ENCODE measurements at regions not wholly inside any gene's neighbourhood (a gene's known extent, or its start where the extent isn't known, plus 50 kb on each side); places are given as distances from the start of the nearest gene placed in this dataset.

DNA sequence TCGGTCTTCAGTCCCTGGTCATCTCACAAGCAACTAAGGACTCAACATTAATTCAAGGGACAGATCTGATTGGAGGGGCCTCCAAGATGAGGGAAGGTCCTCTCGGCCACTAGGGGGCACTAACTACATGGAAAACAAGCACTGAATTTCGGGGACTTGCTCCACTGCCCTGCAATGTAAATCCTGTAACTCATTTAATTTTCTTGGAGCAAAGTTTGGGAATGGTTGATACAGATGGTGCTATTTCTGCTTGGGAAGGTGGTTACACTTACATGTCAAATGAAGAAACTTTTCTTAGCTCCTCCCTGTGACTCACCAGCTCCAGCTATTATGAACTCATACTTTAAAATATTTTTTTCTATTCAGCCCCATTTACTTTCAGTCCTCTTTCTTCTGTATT lies 97.4 kb upstream of the KCNJ15 start:
- peak; percentile 31 for DNase-seq

DNA sequence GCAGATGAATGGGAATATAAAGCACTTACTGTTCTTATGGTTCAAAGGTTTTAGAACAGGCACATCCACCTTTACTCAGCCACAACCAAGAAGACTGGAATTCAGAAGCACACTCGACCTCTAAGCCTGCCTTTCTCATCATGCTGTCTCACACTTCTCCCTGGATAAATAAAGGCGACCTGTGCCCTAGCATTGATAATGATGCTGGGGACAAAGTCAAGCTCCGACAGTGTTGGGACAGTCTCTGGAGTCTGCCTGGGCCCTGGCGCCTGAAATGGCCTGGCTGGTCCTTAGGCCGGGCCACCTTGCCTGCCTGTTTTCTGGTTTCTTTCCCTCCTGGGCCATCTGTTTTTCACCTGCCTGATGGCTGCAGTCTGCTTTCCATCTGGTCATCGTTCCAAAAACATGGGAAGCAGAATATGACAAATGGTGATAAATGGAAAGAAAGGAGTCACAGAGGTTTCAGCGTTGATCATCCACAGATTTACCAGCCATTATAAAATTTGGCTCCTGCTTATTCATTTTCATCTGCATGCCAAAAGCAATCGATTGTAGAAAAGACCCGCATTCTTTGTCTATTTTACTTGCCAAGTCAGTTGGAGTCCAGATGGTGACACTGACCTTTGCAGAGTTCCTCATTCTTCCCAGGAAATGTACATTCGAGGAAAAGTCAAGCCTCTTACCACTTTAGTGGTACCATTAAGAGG lies 91.2 kb upstream of the KCNJ15 start:
- no peak for DNase-seq

DNA sequence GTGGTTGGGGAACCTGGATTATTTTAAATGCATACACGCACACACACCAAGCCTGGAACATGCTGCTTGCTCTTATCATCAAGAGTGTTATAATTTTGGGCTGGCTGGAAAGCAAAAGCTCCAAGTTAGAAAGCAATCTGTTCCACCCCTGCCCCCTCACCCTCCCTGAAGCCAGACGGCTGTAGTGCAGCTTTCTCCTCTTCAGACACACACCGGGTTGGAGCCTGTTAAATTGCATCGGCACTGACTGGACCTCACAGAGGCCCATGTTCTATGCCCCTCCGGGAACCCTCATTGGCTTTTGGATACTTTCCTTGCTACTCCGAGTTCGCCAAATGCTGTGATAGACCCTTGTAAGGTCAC lies 90.6 kb upstream of the KCNJ15 start:
- no peak for DNase-seq

DNA sequence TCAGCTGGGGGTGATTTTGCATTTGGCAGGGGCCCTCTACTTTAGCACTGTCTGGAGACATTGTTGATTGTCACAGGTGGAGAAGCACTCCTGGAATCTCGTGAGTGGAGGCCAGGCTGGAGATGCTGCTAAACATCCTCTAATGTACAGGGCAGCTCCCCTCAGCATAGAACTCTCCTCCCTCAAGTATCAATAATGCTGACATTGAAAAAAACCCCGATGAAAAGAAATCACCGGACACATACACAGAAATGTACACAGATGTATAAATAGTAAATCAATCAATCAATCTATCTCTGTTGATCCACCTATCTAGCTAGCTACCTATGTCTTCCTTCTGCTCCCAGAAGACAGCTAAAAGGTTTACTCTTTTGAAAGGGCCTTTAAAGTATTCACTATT lies 89.4 kb upstream of the KCNJ15 start:
- DNase-seq, result no peak

DNA sequence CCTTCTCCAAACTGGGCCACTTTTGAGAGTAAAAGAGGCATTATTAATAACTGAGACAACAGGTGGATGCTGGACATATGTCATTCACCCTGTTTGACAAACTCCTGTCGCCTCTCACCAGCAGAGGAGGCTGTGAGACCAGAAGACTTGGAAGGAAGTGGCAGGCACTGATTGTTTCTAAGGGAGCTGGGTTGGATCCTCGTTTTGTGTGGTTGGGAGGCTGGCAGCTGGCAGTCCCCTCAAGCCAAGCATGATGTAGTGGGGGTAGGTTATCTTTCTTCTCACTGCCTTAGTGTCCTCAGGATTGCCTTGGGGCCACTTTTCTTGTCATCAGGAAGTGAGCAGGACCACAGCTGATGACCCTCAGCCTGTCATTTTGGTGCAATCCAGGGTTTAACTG lies 86.5 kb upstream of the KCNJ15 start:
- peak; percentile 18 for DNase-seq

DNA sequence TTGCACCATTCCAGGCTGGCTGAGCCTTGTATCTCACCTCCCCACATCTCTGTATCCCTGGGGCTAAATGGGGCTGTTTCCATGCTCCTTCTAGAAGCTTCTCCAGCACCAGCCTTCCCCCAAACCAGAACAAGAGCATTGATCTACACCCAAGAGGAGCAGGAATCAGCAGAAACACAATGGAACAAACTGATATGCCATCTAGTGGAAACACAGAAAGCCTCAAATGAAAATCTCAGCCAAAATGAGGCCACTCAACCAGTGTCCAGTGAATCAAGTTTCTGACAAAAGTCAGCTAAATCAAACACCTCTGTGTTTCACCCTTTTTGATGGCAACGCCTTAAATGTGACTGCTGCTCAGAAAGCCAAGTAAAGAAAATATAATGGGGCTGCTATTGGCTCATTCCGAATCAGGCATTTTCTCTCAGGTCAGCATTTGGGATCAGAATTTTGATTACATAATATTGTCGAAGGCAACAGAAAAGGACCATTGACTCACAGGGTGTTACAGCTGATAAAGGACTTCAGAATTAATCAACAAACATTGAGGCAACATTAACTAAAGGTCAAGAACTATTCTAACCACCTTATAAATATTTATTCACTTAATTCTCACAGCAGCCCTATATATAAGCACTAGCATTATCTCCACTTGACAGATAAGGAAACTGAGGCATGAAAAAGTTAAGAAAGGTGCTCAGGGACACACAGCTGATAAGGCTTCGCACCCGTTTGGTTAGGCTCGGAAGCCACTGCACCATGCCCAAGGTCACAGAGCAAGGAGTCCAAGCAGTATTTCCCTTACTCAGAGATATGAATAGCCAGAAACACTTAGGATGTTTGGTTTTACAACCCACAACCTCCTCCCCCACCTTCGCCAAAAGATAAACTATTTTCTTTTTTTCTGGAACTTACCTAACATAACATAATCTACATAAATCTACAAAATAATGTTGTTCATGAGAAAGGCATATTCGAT lies 85.8 kb upstream of the KCNJ15 start:
- DNase-seq, result no peak

DNA sequence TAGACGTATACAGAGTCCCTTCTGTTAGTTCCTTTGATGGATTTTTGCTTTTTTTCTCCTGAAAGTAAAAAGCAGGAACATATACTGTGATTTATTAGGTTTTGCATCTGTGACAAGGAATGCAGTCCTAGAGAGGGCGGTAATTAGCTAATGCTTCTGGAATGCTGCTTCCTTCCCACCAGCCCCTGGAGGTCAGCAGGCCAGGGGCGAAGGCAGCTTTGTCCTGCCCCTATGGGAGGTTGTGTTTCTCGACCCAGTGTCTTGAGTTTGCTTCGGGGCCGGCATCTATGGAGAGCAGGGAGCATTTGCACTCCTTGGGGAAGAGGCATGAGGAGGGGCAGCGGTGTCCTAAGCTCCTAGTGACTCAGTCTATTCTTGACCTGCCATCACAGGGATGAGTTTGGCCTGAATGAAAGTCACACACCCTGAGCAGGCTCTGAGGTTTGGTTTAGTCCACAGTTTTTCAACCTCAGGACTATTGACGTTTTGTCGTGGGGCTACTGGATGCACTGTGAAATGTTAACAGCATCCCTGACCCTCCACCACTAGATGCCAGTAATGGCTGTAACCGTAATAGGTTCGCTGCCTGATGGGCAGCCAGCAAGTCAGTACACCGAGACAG lies 85.0 kb upstream of the KCNJ15 start:
- no peak for DNase-seq

DNA sequence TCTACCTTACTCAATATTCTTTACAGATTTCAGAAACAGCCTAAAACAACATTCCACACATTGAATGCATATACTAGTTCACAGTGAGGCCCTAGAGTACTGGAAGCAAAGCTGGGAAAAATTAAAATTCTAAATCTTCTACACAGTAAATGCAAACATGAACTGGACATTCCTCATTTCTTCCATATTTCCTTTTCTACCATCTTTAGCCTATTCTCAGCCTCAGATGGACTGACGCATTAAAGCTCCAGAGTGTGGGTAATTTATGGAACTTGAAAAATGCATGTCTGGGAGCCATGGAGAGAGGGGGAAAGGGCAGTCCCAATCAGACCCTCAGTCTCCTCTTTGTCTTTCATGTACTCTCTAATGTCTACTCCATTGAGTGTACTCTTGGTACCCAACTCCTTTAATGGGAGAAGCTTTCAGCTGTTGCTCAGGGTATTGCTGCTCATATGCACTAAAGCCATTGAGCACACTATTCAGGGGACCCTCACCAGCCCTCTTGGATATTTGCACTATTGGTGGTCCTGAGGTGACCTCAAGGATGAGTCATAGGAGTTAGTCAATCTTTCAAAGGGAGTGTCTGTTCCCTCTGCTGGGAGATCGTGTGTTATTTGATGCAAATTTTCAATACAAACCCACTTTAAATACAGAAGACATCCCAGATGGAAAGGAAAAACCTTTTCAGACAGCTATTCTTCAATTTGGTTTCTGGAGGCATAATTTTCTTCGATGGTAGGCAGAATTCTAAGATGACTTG lies 83.3 kb upstream of the KCNJ15 start:
- DNase-seq, result no peak

DNA sequence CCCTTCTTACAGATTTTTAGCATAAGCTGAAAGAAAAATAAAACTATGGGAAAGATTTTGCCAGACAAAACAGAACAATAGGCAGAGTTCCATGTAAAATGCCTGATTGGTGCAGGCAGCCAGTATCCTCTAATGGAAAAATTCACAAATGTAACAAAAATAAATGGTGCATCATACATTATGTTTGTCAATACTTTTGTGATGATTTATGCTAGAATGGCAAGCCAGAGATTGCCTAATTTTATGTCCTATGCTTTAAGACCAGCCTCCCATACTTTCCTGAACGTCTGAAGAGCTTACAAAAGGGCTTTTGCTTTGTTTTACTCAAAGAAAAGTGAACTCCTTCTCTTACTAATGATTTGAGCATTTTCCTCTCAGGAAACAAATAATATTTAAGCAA lies 81.5 kb upstream of the KCNJ15 start:
- no peak for DNase-seq

DNA sequence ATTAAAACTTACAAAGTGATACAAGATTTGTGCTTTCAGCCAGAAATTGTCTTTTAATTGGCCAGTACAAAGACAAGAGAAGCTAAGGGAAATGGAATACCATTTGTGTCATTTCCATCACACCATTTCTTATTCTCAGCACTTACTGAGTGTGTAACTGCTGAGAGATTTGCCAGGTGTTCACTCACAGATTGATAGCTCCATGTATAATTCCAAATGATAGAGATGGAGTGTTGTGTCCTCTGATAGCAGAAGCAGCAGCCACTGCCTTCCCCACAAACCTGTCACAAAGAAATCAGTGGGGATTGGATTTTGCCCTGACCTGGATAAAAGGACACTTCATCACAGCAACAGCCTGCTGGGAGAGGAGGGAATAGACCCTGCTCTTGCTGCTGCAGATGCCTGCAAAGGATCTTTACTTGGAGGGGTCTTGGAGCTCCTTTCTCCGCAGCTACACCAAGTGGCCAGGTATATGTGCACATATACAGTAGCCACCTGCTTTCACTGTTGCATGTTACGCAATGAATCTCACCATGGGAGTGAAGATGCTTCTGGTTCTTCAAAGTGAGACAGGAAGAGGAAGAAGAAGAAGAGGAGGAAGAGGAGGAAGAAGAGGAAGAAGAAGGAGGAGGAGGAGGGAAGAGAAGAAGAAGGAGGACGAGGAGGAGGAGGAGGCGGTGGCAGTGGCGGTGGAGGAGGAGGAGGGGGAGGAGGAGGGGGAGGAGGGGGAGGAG lies 78.7 kb upstream of the KCNJ15 start:
- no peak for DNase-seq

DNA sequence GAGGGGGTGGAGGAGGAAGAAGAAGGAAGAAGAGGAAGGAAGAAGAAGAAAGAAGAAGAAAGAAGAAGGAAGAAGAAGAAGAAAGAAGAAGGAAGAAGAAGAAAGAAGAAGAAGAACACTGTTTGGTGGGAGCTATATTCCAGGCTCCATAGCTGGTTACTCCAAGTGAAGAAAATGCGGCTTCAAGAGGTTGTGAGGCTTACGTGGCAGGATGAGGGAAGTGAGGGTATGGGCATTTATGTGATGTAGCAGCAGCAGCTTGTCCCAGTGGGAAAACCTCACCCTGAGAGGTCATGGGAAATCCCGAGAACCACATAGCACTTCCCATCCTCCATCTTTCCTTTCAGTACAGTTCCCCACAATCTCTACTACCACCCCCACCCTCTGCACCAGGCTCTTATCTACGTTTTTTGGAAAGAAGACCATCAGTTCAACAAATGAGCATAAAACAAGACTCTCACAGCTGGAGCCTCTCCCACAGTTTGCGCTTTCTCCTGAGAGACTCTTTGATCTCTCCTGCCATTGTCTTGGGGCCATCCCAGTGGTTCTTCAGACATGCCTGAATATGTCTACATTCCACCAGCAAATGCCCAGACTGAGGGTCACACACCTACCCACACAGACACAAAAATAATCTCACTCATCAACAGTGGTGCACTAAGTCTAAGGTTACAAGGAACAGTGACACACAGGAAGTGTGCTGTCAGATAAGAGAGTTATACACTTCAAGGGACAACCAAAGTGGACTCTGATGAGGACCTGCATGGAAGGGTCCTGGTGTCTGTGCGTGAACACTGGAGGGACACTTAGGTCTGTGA lies 77.9 kb upstream of the KCNJ15 start:
- no peak for DNase-seq

DNA sequence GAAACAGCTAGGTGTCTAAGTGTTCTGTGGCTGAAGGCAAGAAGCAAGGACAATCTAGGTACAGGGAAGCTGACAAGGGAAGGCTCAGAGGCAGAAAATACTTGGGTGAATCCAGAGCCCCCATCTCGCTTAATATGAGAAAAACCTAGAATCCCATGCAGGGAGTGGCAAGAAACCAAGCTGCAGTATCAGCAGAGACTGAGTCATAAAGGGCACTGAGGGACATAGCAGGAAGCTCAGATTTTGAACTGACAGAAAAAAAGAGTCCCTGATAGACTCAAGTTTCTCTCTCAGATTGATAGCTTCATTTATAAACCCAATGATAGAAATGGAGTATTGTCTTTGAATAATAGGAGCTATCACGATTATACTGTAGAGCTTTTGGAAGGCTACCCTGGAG lies 77.3 kb upstream of the KCNJ15 start:
- DNase-seq, result no peak

DNA sequence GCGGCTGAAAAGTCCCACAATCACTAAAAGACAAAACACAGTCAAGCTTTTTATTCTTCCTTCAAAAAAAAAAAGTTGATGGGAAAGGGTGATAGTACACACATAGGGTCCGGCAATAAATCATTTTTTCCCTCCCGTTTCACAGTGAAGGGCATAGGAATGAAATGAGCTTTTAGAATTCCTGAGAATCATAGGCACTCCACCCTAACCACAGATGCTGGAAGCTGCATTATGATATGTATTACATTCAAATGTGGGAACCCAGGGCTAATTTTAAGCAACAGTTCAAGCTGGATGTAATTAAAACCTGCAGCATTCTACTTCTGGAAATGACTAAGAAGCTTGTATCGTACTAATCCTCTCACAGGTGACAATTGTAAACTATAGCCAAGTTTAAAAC lies 75.7 kb upstream of the KCNJ15 start:
- DNase-seq, result no peak

DNA sequence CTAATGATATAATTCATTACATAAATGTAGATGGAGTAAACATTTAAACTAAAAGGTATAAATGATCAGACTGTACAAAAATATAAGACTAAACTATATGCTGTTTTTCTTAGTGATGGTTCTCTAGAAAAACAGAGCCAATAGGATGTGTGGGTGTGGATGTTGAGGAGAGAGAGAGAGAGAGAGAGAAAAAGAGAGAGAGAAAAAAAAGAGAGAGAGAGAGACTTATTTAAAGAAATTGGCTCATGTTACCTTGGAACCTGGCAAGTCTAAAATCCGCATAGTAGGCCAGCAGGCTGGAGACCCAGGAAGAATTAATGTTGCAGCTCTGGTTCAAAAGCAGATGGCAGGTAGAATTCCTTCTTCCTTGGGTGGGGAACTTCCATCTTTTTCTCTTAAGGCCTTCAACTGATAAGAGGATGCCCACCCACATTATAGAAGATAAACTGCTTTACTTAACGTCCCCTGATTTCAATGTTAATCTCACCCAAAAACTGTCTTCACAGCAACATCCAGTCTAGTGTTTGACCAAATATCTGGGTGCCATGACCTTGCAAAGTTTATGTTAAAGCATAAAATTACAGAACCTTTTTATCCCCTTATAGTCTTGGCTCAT lies 74.3 kb upstream of the KCNJ15 start:
- no peak for DNase-seq

DNA sequence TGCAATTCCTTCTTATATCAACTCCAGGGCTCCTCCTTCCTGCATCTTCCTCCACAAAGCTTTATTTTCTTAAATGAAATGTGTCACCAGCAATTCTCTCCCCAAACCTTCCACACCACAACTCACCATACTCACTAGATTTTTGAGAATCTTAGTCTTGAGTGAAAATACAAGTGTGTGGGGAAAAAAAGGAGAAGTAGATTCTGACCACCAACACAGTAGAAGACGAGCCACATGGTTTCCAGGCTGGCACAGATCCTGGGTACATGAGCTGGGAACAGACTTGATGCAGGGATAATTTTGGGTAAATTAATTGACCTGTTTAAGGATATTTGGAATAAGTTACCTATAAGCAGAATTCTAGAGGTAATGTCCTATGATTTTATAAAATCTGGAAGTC lies 72.8 kb upstream of the KCNJ15 start:
- DNase-seq, result no peak

DNA sequence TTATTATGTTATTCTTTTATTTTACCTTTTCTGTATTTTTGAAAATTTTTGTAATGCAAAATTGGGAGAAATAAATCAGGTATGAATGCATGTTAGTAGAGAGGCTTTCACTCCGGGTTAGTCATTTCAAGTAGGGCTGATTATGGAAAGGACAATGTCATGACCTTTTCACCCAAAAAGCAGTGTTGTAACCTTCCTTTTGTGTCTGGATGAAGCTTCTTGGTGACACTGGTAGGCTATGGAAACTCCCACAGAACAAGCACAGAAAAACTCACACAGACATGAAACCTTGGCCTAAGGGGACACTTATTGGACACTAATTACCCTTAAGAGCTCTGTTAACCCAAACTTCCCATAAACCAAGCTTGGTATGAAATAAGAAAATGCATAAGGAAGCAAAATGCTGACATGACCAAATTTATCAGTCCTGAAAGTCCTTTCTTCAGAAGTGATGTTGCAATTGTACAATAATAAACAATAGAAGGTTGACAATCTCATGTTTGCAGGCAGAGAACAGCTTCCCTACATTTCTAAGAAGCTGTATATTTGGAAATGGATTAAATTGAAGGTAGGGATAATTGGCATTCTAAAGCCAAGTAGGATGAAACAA lies 70.0 kb upstream of the KCNJ15 start:
- DNase-seq, result no peak

DNA sequence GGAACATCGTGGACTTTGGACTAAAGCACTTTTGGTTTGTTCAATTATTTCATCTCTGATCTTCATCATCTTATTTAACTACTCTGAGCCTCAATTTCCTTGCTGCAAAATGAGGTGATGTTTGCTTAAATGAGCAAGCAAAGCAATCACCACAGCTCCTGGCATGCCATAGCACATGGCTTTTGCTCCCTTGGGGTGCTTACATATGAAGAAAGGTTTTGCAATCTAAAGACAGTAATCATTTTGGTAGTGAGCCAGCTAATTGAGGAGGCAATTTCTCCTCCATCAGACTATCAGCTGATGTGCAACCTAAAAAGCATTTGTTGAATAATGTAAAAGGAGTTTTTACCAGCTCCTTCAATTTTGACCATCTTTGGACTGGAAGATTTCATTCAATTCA lies 68.8 kb upstream of the KCNJ15 start:
- DNase-seq, result no peak

DNA sequence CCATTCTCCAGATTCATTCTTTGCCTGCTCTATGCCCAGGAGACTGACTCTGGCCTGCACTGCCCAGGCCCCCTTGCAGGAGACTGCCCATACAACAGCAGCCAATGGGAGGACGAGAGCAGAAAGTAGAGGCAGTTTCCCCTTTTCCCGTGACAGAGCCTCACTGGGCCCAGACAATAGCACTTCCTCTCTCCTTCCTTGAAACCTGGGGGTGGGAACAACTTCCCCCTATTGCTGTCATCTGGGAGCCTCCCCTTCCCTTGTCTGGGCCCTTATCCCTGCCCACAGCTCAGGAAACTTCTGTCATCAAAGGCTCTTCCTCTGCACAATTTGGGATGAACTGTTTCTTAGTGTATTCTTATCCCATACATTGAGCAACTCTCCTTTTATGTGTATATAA lies 60.8 kb upstream of the KCNJ15 start:
- no peak for DNase-seq

DNA sequence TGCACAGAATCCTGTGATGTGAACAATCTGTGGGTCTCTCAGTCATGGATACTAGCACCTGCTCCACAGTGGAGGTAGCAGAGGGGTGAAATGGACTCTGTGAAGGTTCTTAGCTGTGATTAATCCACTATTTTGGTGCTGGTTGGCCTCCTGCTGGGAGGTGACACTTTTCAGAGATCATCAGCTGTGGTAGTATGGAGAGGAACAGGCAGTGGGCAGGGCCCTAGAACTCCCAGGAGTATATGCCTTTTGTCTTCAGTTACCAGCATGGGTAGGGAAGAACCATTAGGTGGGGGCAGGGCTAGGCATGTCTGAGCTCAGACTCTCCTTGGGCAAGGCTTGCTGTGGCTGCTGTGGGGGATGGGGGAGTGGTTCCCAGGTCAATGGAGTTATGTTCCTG lies 54.0 kb upstream of the KCNJ15 start:
- DNase-seq, result no peak

DNA sequence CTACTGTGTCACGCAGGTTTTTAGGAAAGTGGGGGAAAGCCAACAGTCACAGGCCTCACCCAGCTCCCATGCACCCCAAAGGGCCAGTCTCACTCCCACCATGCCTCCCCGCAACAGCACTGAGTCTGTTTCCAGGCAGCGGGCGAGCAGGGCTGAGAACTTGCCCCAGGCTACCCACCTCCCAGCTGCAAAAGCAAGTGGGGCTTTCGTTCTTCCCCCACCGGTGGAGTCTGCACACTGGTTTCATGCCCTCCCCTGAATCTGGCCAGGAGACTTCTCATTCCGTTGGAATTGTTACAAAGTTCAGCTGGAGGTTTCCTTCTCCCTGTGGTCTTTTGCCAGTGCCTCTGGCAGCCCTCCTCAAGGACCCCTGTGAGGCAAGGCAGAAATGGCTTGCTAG lies 53.6 kb upstream of the KCNJ15 start:
- DNase-seq, result no peak

DNA sequence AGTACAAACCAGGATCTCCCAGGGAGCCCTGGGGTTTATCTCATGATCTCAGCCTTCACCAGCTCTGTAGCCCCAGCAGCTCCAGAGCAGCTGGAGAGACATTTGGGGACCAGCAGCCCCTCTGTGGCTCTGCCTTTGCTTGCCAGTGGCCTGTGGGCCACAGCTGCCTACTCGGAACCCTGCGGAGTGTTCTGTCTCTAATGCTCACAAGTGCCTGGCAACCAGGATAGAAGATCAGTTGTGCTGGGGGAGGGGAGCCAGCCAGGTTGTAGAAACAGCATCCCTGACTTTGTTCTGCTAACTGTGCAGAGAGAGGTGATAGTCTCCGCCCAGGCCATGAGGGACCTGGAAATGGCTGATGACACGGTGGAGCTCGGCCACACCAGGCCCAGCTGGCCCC lies 50.9 kb upstream of the KCNJ15 start:
- no peak for DNase-seq
